Activated T-cell treated with anti-CD3 and anti-CD28 coated beads for 24 hours (primary cell): ENCODE measurements at regions not wholly inside any gene's neighbourhood (a gene's known extent, or its start where the extent isn't known, plus 50 kb on each side); places are given as distances from the start of the nearest gene placed in this dataset.
"Not testable (repeated sequence)": the region's sequence is repeated elsewhere in the genome, so short reads cannot be mapped to it uniquely, and the experiment has no call there.

Source experiments
- DNase-seq: peaks from one replicate; pipeline ENCODE4 v3.0.0-alpha.2; 2020; ENCODE audit warnings: low read depth

GRCh38 chr6:97347111-97347510, 64.1 kb upstream of the MMS22L start:
- no peak for DNase-seq

GRCh38 chr6:97361286-97361685, 78.3 kb upstream of the MMS22L start:
- DNase-seq: no peak

- no peak for DNase-seq
These were observed 81.3 kb upstream of the MMS22L start for GRCh38 chr6:97364327-97364726.

GRCh38 chr6:97382071-97382470, 99.1 kb upstream of the MMS22L start:
- not testable (repeated sequence) for DNase-seq

GRCh38 chr6:97392735-97393134, 109.7 kb upstream of the MMS22L start:
- DNase-seq: no peak

GRCh38 chr6:97394160-97394748, 111.2 kb upstream of the MMS22L start:
- peak; percentile 20 for DNase-seq

- DNase-seq: no peak
These were observed 113.9 kb upstream of the MMS22L start for GRCh38 chr6:97396880-97397279.

GRCh38 chr6:97399208-97399607, 116.2 kb upstream of the MMS22L start:
- no peak for DNase-seq

- no peak for DNase-seq
These were observed 118.5 kb upstream of the MMS22L start for GRCh38 chr6:97401533-97401932.

- no peak for DNase-seq
These were observed 122.9 kb upstream of the MMS22L start for GRCh38 chr6:97405818-97406409.

- no peak for DNase-seq
These were observed 123.6 kb upstream of the MMS22L start for GRCh38 chr6:97406633-97407032.

- no peak for DNase-seq
These were observed 128.6 kb upstream of the MMS22L start for GRCh38 chr6:97411610-97412009.

GRCh38 chr6:97412511-97412910, 129.5 kb upstream of the MMS22L start:
- DNase-seq: no peak

- no peak for DNase-seq
These were observed 139.2 kb upstream of the MMS22L start for GRCh38 chr6:97422171-97422570.

- DNase-seq: no peak
These were observed 140.2 kb upstream of the MMS22L start for GRCh38 chr6:97423190-97423589.

GRCh38 chr6:97427648-97428047, 144.6 kb upstream of the MMS22L start:
- no peak for DNase-seq

- DNase-seq: no peak
These were observed 154.1 kb upstream of the MMS22L start for GRCh38 chr6:97437087-97437486.

- no peak for DNase-seq
These were observed 155.1 kb upstream of the MMS22L start for GRCh38 chr6:97438011-97438671.

GRCh38 chr6:97440590-97441176, 157.7 kb upstream of the MMS22L start:
- DNase-seq: no peak

GRCh38 chr6:97443408-97444080, 160.5 kb upstream of the MMS22L start:
- DNase-seq: no peak

- DNase-seq: no peak
These were observed 162.4 kb upstream of the MMS22L start for GRCh38 chr6:97445407-97445806.

GRCh38 chr6:97449444-97449966, 166.5 kb upstream of the MMS22L start:
- DNase-seq: no peak

GRCh38 chr6:97450087-97450486, 167.1 kb upstream of the MMS22L start:
- no peak for DNase-seq
